GM12878 (cell line): ENCODE measurements at regions not wholly inside any gene's neighbourhood (a gene's known extent, or its start where the extent isn't known, plus 50 kb on each side); places are given as distances from the start of the nearest gene placed in this dataset.

Experiments used
- ATAC-seq: fragments of 200-7000 bp; cut with Tn5 transposase; 3 replicates; pipeline ENCODE4 v1.9.1; 2020; ENCODE audit warnings: mild to moderate bottlenecking, moderate library complexity
- BruUV-seq: library from RNA; stranded (reverse); fragments of 400-500 nt; replicated peaks from 2 replicates; lab custom pipeline; 2021; lab: Mats Ljungman, UMichigan
- CTCF ChIA-PET: fragments of 300-600 bp; sonication (Branson Sonifier 250); formaldehyde crosslinking; extraction: SDS; loops from one replicate; lab custom pipeline; 2021; ENCODE audit warnings: inconsistent platforms; lab: Yijun Ruan, JAX
- POLR2A ChIA-PET: fragments of 350-600 bp; formaldehyde crosslinking; extraction: SDS; loops from one replicate; lab custom pipeline; 2021; ENCODE audit warnings: inconsistent platforms; lab: Charles Lee
- RAD21 ChIA-PET: fragments of 300-600 bp; sonication (Branson Sonifier 250); formaldehyde crosslinking; loops from one replicate; lab custom pipeline; 2023; ENCODE audit warnings: antibody characterized with exemption; ENCODE audit not compliant: unreplicated experiment; lab: Charles Lee
- SMC1A ChIA-PET: fragments of 300-600 bp; sonication (Branson Sonifier 250); formaldehyde crosslinking; loops from one replicate; lab custom pipeline; 2023; ENCODE audit not compliant: unreplicated experiment, uncharacterized antibody; lab: Charles Lee
- DNase-seq: peaks from one replicate; pipeline ENCODE4 v3.0.0-alpha.2; 2011; ENCODE audit warnings: low read depth, low spot score
- FAIRE-seq: peaks from 3 replicates; lab custom pipeline; 2011; peaks lifted over from hg19 to GRCh38; lab: Jason Lieb, UNC
- H2AFZ ChIP-seq: 2 replicates; pipeline ENCODE4 v1.6.0; 2011; ENCODE audit warnings: low read depth, low read length, control low read depth; ENCODE audit not compliant: control insufficient read depth
- H3K27ac ChIP-seq: 2 replicates; pipeline ENCODE4 v1.5.1; 2011; ENCODE audit warnings: control low read depth; ENCODE audit not compliant: control insufficient read depth, insufficient read depth
- H3K27me3 ChIP-seq, 2 experiments: replicated peaks in 1 of 2; 2 replicates each; pipeline versions ENCODE4 v1.6.0 to v1.6.1; 2011; ENCODE audit warnings: low read length in 1 of 2; ENCODE audit not compliant: control insufficient read depth in 2 of 2, insufficient read depth in 2 of 2
- H3K36me3 ChIP-seq, 2 experiments: 2 replicates each; pipeline ENCODE4 v1.5.1; 2011; ENCODE audit warnings: low read length in 1 of 2; ENCODE audit not compliant: control insufficient read depth in 2 of 2, insufficient read depth in 2 of 2
- H3K4me1 ChIP-seq: 2 replicates; pipeline ENCODE4 v1.6.1; 2011; ENCODE audit warnings: mild to moderate bottlenecking, low read length, moderate library complexity, mixed read lengths; ENCODE audit not compliant: control insufficient read depth, insufficient read depth
- H3K4me2 ChIP-seq: 2 replicates; pipeline ENCODE4 v1.6.0; 2011; ENCODE audit warnings: control low read depth; ENCODE audit not compliant: control insufficient read depth, insufficient read depth
- H3K4me3 ChIP-seq: fragments of 200-600 bp; sonication (generic); 2 replicates; pipeline ENCODE4 v1.5.1; 2016
- H3K79me2 ChIP-seq: 2 replicates; pipeline ENCODE4 v1.6.0; 2011; ENCODE audit warnings: low read length; ENCODE audit not compliant: control insufficient read depth, insufficient read depth
- H3K9ac ChIP-seq: 2 replicates; pipeline ENCODE4 v1.8.0; 2011; ENCODE audit warnings: low read length, control low read depth, mixed read lengths; ENCODE audit not compliant: control insufficient read depth, insufficient read depth
- H3K9me3 ChIP-seq: replicated peaks from 3 replicates; pipeline ENCODE4 v1.5.1; 2011; ENCODE audit warnings: mild to moderate bottlenecking, low read length; ENCODE audit not compliant: control insufficient read depth, insufficient read depth
- H4K20me1 ChIP-seq: 2 replicates; pipeline ENCODE4 v1.6.0; 2011; ENCODE audit not compliant: control insufficient read depth, insufficient read depth
- BCLAF1 ChIP-seq: fragments of 450-650 bp; IDR thresholded peaks from 2 replicates; pipeline ENCODE4 v1.6.1; 2017; ENCODE audit warnings: antibody characterized with exemption, mild to moderate bottlenecking, moderate library complexity
- CHD2 ChIP-seq: IDR thresholded peaks from 2 replicates; pipeline ENCODE4 v1.6.1; 2011; ENCODE audit warnings: low read depth, low read length, improper control_type of control experiment, borderline replicate concordance
- CREM ChIP-seq: IDR thresholded peaks from 2 replicates; pipeline ENCODE4 v1.6.1; 2014; ENCODE audit warnings: antibody characterized with exemption, low read depth
- GABPA ChIP-seq: IDR thresholded peaks from 2 replicates; pipeline ENCODE4 v1.6.1; 2014; ENCODE audit warnings: antibody characterized with exemption, low read depth, mild to moderate bottlenecking, inconsistent platforms
- JUNB ChIP-seq: IDR thresholded peaks from 2 replicates; pipeline ENCODE4 v1.6.1; 2016; ENCODE audit warnings: antibody characterized with exemption, mild to moderate bottlenecking
- MEF2A ChIP-seq: IDR thresholded peaks from 2 replicates; pipeline ENCODE4 v1.6.1; 2011; ENCODE audit warnings: low read depth, mild to moderate bottlenecking, low read length, moderate library complexity; ENCODE audit not compliant: insufficient read depth
- MTA3 ChIP-seq: IDR thresholded peaks from 2 replicates; pipeline ENCODE4 v1.6.1; 2012; ENCODE audit warnings: low read length, inconsistent platforms, borderline replicate concordance
- MYB ChIP-seq: fragments of 150-350 bp; IDR thresholded peaks from 2 replicates; pipeline ENCODE4 v1.6.1; 2014; ENCODE audit warnings: mild to moderate bottlenecking, low read depth, low read length, borderline replicate concordance
- RB1 ChIP-seq: fragments of 450-650 bp; formaldehyde crosslinking; IDR thresholded peaks from 2 replicates; pipeline ENCODE4 v1.6.1; 2017; ENCODE audit warnings: mild to moderate bottlenecking, borderline replicate concordance
- RCOR1 ChIP-seq: conservative IDR thresholded peaks from 2 replicates; pipeline ENCODE4 v1.6.1; 2012; ENCODE audit warnings: low read depth, low read length, improper control_type of control experiment
- SIX5 ChIP-seq: IDR thresholded peaks from 2 replicates; pipeline ENCODE4 v1.6.1; 2011; ENCODE audit warnings: mild to moderate bottlenecking, low read depth, low read length, moderate library complexity; ENCODE audit not compliant: severe bottlenecking
- SPI1 ChIP-seq: IDR thresholded peaks from 2 replicates; pipeline ENCODE4 v1.6.1; 2011; ENCODE audit warnings: low read depth, mild to moderate bottlenecking, low read length, moderate library complexity, borderline replicate concordance; ENCODE audit not compliant: insufficient read depth
- SUPT20H ChIP-seq: IDR thresholded peaks from 2 replicates; pipeline ENCODE4 v1.6.1; 2011; ENCODE audit warnings: low read depth, mild to moderate bottlenecking, low read length, moderate library complexity, borderline replicate concordance; ENCODE audit not compliant: control insufficient read depth
- TARDBP ChIP-seq: IDR thresholded peaks from 2 replicates; pipeline ENCODE4 v1.6.1; 2016; ENCODE audit warnings: borderline replicate concordance
- TBL1XR1 ChIP-seq: IDR thresholded peaks from 2 replicates; pipeline ENCODE4 v1.6.1; 2012; ENCODE audit warnings: low read depth, low read length, improper control_type of control experiment
- TCF12 ChIP-seq: IDR thresholded peaks from 2 replicates; pipeline ENCODE4 v1.6.1; 2011; ENCODE audit warnings: low read depth, mild to moderate bottlenecking, low read length
- TCF3 ChIP-seq: IDR thresholded peaks from 2 replicates; pipeline ENCODE4 v1.6.1; 2012; ENCODE audit warnings: low read depth, mild to moderate bottlenecking, low read length, borderline replicate concordance; ENCODE audit not compliant: insufficient read depth
- ZNF24 ChIP-seq: fragments of 450-650 bp; IDR thresholded peaks from 2 replicates; pipeline ENCODE4 v1.6.1; 2017; ENCODE audit warnings: antibody characterized with exemption, mild to moderate bottlenecking
- ZNF622 ChIP-seq: fragments of 450-650 bp; IDR thresholded peaks from 2 replicates; pipeline ENCODE4 v1.6.1; 2017; ENCODE audit warnings: mild to moderate bottlenecking, inconsistent platforms
- WGBS: methylation state at CpG from one replicate; pipeline ENCODE4 v1.1.6; 2016; ENCODE audit warnings: low lambda C conversion rate; ENCODE audit not compliant: insufficient replicate concordance, insufficient coverage; ENCODE audit errors: missing lambda C conversion rate; 5-methylcytosine and 5-hydroxymethylcytosine counted together
- in situ Hi-C: fragments of 300-500 bp; cut with MboI; formaldehyde crosslinking; loops from 9 replicates; pipeline ENCODE4 v1.14.3; 2018; ENCODE audit warnings: mixed read lengths
- intact Hi-C: fragments of 100-400 bp; cut with micrococcal nuclease; formaldehyde crosslinking; loops from one replicate; pipeline ENCODE4 v1.14.2; 2022; ENCODE audit not compliant: unreplicated experiment

- in situ Hi-C loops (no loop called here), intact Hi-C loops (no loop called here)
- ATAC-seq (no peak), FAIRE-seq (no peak), DNase-seq (no peak)
- no peak overlapping the region for H3K4me3 ChIP-seq
- no peaks in the 10 kb centered on the region for H4K20me1 ChIP-seq
- no peak overlapping the region for H2AFZ ChIP-seq
- no peaks in the 10 kb centered on the region for H3K9me3 ChIP-seq
- H3K79me2 ChIP-seq = no peaks in the 10 kb centered on the region
- WGBS = 51% methylated on average over 6 of the region's 6 CpGs
- no TSS peak for BruUV-seq
- H3K4me2 ChIP-seq = no peak overlapping the region
- ChIA-PET POLR2A (no interaction called here), CTCF (no interaction called here), SMC1A (no interaction called here), RAD21 (no interaction called here)
- no peaks in the 10 kb centered on the region for H3K36me3 ChIP-seq
- no peak for TF ChIP-seq BCLAF1
- TF ChIP-seq ZNF24 = no peak
- TF ChIP-seq SIX5 = no peak
- TF ChIP-seq GABPA = no peak
- no peak for TF ChIP-seq SPI1
- no peak for TF ChIP-seq TCF12
- TF ChIP-seq MYB = no peak
- TF ChIP-seq MEF2A = no peak
- TF ChIP-seq TBL1XR1 = no peak
- TF ChIP-seq ZNF622 = no peak
- no peak for TF ChIP-seq MTA3
- TF ChIP-seq TARDBP = no peak
- no peak for TF ChIP-seq CHD2
- TF ChIP-seq JUNB = no peak
- no peak for TF ChIP-seq RB1
- TF ChIP-seq RCOR1 = no peak
- TF ChIP-seq CREM = no peak
- TF ChIP-seq TCF3 = no peak
- TF ChIP-seq SUPT20H = no peak
- no peak overlapping the region for H3K27ac ChIP-seq
- H3K27me3 ChIP-seq = no peaks in the 10 kb centered on the region
- no peak overlapping the region for H3K9ac ChIP-seq
- no peaks in the 10 kb centered on the region for H3K4me1 ChIP-seq
Observed at GRCh38 chrX:7216981-7217587, 69.1 kb upstream of the PUDP start.
